SK-N-MC (cell line): ENCODE measurements at regions not wholly inside any gene's neighbourhood (a gene's known extent, or its start where the extent isn't known, plus 50 kb on each side); places are given as distances from the start of the nearest gene placed in this dataset.

ENCODE experiments used
- EZH2 ChIP-seq: fragments of 200-600 bp; sonication (generic); IDR thresholded peaks from one replicate; pipeline ENCODE4 v1.6.1; 2017; ENCODE audit warnings: antibody characterized with exemption
- FOXP2 ChIP-seq: optimal IDR thresholded peaks from 2 replicates; pipeline ENCODE3; 2011; ENCODE audit warnings: mild to moderate bottlenecking, moderate library complexity; ENCODE audit not compliant: insufficient read depth; ENCODE audit errors: extremely low read length, control extremely low read depth

DNA sequence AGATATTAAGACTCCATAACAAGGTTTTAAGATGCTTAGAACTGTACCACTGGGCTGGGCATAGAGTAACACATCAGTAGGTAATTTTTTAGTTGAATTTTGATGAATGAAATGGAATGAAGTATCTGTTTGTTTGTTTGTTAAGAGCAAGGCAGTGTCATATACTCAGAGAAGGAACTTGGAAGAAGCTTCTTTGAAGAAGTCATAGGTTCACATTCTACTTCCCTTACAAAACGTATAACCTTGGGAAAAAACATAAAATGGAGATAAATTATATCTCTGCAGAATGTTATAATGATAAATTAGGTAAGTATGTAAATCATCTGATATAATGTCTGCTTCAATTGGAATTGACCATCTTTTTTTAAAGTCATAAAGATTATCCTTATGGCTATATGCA is 122.1 kb upstream of the SLC39A10 start:
- TF ChIP-seq EZH2: no peak
- no peak for TF ChIP-seq FOXP2
